Dendritic cell treated with granulocyte-macrophage colony-stimulating factor and Interleukin-4, amounts not matched to agents 40 ng/mL and 50 ng/mL, for 4 days (primary cell): ENCODE measurements at regions not wholly inside any gene's neighbourhood (a gene's known extent, or its start where the extent isn't known, plus 50 kb on each side); places are given as distances from the start of the nearest gene placed in this dataset.

ENCODE experiments used
- H3K27ac Mint-ChIP-seq: one replicate; pipeline ENCODE4 v1.8.0; 2022; ENCODE audit warnings: mild to moderate bottlenecking, mixed read lengths
- H3K27me3 Mint-ChIP-seq: one replicate; pipeline ENCODE4 v1.8.0; 2022; ENCODE audit warnings: mild to moderate bottlenecking, mixed read lengths
- H3K36me3 Mint-ChIP-seq: one replicate; pipeline ENCODE4 v1.8.0; 2022; ENCODE audit warnings: low read depth, mixed read lengths
- H3K4me1 Mint-ChIP-seq: one replicate; pipeline ENCODE4 v1.8.0; 2022; ENCODE audit warnings: low read depth, mixed read lengths
- H3K4me3 Mint-ChIP-seq: one replicate; pipeline ENCODE4 v1.8.0; 2022; ENCODE audit warnings: mild to moderate bottlenecking, moderate library complexity, mixed read lengths
- H3K9me3 Mint-ChIP-seq: one replicate; pipeline ENCODE4 v1.8.0; 2022; ENCODE audit warnings: mixed read lengths
- intact Hi-C: fragments of 100-400 bp; cut with micrococcal nuclease; formaldehyde crosslinking; loops from one replicate; pipeline ENCODE4 v1.15.0; 2022

DNA sequence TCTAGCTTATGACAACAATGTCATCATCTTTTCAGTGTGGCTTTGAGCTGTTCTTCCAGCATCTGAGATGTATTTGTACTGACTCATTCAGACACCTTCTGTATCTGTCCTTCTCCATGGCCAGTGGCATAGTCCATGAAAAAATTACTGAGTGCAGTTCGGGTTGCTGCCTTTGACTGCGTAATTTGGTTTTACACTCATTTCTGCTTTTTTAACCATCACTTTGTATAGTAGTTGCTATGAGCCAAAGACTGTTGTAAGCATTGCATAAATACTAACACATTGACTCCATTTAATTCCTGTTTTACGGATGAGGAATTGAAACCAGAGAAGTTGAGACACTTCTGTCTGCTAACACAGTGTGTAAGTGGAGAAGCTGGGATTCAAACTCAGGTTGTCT is 190.7 kb upstream of the MID1 start:
- Mint-ChIP-seq H3K36me3 (no peaks in the 10 kb centered on the region), H3K4me1 (peaks cover 10% of the 10 kb centered on the region), H3K4me3 (no peak overlapping the region), H3K27me3 (no peaks in the 10 kb centered on the region), H3K27ac (peak overlapping the region; percentile 43), H3K9me3 (no peaks in the 10 kb centered on the region)
- intact Hi-C loops = no loop called here

DNA sequence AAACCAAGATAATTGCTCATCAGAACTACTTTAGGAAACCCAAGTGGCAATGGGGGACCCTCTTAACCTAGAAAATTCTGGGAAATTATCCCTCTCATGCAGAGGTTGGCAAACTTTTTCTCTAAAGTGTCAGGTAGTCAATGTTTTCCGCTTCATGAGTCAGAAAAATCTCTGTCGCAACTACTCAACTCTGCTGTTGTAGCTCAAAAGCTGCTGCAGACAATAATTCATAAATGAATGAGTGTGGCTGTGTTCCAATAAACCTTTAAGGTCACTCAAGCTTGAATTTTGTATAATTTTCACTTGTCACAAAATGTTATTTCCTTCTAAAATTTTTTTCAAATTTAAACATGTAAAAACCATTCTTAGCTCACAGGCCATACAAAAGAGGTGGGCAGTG is 193.4 kb upstream of the MID1 start:
- H3K27ac Mint-ChIP-seq = no peak overlapping the region
- no peak overlapping the region for H3K4me3 Mint-ChIP-seq
- no peaks in the 10 kb centered on the region for H3K27me3 Mint-ChIP-seq
- H3K9me3 Mint-ChIP-seq = no peaks in the 10 kb centered on the region
- no peaks in the 10 kb centered on the region for H3K36me3 Mint-ChIP-seq
- H3K4me1 Mint-ChIP-seq = peaks cover 10% of the 10 kb centered on the region
- intact Hi-C loops = no loop called here

DNA sequence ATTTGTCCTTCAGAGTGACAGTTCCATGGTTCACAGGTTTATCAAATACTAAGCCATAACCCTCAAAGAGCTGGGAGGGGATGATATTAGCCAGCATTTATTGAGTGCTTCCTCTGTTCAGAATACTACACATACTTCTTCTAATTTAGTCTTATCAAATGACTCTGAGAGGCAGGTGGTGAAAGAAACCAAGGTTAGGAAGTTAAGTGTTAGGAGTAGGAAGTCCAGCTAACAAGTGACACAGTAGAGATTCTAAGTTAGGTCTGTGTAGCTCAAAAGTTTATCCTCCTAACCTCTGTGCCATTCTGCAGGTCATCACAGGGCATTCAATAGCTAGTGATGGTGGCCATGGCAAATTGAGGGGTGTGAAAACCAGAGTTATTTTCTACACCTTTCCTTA is 198.3 kb upstream of the MID1 start:
- Mint-ChIP-seq H3K9me3 (no peaks in the 10 kb centered on the region), H3K27ac (no peak overlapping the region), H3K27me3 (no peaks in the 10 kb centered on the region), H3K36me3 (no peaks in the 10 kb centered on the region), H3K4me3 (no peak overlapping the region), H3K4me1 (no peaks in the 10 kb centered on the region)
- intact Hi-C loops = no loop called here

DNA sequence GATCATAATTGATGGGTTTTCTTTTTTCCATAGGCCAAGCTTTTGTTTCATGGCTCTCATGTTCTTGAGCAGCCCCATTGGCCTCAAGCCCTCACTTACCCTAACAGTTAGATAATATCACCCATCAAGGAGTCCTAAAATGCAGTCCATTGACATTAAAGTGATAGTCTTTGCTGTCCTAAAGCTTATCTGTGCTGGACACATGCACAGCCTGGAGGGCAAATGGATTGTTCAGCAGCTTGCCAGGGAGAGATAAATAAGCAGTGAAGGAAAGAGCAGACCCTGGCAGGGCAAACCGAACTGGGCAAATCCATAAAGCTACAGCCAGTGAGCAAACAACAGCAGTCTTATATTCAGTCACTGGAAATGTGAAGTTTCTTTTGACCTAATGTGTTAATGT is 199.6 kb upstream of the MID1 start:
- Mint-ChIP-seq H3K27me3 (no peaks in the 10 kb centered on the region), H3K4me1 (no peaks in the 10 kb centered on the region), H3K9me3 (no peaks in the 10 kb centered on the region), H3K27ac (no peak overlapping the region), H3K4me3 (no peak overlapping the region), H3K36me3 (no peaks in the 10 kb centered on the region)
- intact Hi-C loops = no loop called here

DNA sequence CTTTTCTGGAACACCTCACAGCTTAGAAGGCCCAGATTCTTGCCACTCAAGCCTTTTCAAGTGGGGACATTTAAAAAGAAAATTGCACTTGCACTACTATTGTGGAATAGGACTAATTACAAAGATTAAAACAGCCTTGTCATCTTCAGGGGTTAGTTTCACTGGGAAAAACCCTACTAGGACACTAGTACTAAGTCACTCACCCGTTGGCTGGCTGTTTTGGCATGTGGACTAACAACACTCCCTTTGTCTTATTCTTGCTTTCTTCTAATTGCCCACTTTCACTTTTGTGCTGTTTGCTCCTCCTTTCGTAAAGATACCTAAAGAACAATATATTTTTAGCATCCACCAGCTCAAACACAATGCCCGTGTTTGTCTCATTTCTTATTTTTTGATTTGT is 200.9 kb upstream of the MID1 start:
- H3K27me3 Mint-ChIP-seq = no peaks in the 10 kb centered on the region
- no peak overlapping the region for H3K27ac Mint-ChIP-seq
- intact Hi-C loops = no loop called here
- H3K36me3 Mint-ChIP-seq = no peaks in the 10 kb centered on the region
- H3K4me1 Mint-ChIP-seq = no peaks in the 10 kb centered on the region
- H3K9me3 Mint-ChIP-seq = no peaks in the 10 kb centered on the region
- H3K4me3 Mint-ChIP-seq = no peak overlapping the region

DNA sequence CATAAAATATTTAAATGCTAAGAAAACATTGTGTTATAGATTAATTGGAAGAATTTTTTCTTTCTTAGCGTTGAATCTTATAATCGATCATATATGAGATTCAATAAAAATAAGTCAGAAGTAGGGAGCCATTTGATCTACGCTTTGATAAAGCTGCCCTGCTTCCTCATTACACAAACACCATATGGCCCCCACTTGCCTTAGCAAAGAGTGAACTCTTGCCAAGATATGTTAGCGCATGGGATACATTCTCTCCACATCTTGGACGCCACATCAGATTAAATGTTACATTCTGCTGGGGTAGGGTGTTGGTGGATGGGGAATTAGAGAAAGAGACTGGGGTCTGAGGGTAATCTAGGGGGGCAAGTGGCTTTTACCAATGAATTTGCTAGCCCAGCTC is 207.7 kb upstream of the MID1 start:
- H3K9me3 Mint-ChIP-seq = no peaks in the 10 kb centered on the region
- H3K4me3 Mint-ChIP-seq = no peak overlapping the region
- H3K4me1 Mint-ChIP-seq = no peaks in the 10 kb centered on the region
- H3K36me3 Mint-ChIP-seq = no peaks in the 10 kb centered on the region
- H3K27ac Mint-ChIP-seq = no peak overlapping the region
- H3K27me3 Mint-ChIP-seq = no peaks in the 10 kb centered on the region
- intact Hi-C loops = no loop called here

DNA sequence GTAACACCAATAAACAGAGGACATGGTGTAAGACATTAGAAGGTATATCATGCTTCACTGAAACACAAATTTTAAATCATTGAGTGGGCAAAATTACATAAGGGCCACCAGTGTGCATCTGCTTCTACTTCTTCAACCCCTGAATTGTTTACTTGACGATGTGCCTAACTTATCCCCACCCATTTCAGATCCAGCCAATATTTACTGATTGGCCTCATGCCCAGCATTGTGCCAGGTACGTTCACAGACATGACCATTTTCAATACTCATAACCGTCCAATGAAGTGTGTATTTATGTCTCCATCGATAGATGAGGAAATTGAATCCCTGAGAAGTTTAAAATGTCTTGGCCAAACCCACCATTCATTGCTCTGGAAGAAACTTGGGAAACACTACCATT is 208.3 kb upstream of the MID1 start:
- H3K36me3 Mint-ChIP-seq = no peaks in the 10 kb centered on the region
- no peaks in the 10 kb centered on the region for H3K9me3 Mint-ChIP-seq
- no peak overlapping the region for H3K4me3 Mint-ChIP-seq
- no peaks in the 10 kb centered on the region for H3K4me1 Mint-ChIP-seq
- intact Hi-C loops = no loop called here
- no peak overlapping the region for H3K27ac Mint-ChIP-seq
- no peaks in the 10 kb centered on the region for H3K27me3 Mint-ChIP-seq

DNA sequence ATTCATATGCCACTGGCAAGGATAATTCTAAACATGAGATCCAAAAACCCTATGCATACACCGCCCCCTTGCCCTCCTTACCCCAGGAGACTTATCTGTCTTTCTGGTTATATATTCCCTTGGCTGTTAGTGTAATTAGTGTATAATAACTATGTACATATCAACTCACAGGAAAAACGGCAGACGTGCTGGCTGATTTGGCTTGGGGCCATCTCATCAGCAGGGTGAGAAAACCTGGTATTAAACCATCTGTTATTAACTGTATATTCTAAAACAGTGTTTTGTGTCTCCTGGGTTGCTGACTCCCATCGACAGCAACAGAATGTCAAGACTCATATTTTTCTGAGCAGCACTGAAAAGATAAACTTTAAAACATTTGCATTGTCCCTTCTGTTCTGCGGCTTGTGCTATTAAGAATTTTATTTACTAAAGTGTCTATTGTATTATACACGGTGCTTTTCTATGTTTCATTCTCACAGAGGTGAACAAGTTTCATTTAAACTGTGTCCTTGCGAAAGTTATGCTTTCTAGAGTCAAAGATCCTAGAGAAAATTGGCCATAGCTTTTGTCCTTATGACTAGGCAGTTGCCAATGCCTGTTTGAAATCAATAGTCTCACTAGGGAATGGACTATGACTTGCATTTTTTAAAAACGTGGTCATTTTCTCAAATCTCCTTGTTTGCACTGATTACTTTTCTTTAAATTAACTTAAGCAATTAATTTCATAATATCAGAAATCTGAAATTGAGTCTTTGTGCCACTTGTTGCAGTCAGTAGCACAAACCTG is 211.5 kb upstream of the MID1 start:
- no peaks in the 10 kb centered on the region for H3K4me1 Mint-ChIP-seq
- intact Hi-C loops = no loop called here
- H3K27ac Mint-ChIP-seq = no peak overlapping the region
- H3K4me3 Mint-ChIP-seq = no peak overlapping the region
- H3K27me3 Mint-ChIP-seq = no peaks in the 10 kb centered on the region
- no peaks in the 10 kb centered on the region for H3K36me3 Mint-ChIP-seq
- H3K9me3 Mint-ChIP-seq = no peaks in the 10 kb centered on the region

DNA sequence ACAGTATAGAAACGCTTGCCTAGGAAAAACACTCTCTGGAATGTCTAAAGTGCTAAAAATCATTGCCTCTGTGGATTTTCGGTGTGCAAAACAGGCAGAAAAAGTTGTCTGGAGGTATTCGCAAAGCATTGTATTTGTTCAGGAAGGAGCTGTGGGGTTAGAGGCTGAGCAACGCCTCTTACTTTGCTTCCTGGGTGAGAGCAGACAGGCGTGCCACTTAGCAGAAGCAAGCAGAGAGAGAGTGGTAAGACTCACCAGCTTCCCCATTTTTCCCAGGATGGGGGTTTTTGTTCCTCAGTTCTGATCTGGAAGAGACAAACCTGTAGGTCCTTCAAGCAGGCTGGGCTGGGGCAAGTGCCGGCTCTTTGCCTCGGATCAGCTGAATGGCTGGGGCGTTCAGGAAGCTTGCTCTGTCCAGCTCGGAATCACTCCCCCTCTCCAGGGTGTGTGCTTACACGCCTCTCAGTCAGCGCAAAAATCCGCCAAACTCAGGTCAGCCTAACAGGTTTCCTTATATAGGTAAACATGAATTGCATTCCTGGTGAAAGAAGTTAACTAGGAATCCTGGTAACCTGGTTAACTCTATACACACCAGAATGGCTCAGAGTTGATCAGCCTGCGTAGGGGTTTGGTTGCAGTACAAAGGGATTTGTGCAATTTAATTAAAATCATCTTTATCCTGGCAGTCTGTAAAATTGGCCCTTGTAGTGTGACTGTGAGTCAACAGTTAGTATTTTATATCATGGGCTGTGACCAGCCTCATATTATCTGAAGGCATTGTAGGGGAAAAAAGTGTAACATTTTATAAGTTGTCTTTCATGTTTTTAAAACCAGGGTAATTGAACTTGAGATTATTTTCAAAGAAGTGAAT is 213.1 kb upstream of the MID1 start:
- Mint-ChIP-seq H3K4me3 (no peak overlapping the region), H3K9me3 (no peaks in the 10 kb centered on the region), H3K27me3 (no peaks in the 10 kb centered on the region), H3K36me3 (no peaks in the 10 kb centered on the region), H3K4me1 (no peaks in the 10 kb centered on the region), H3K27ac (no peak overlapping the region)
- intact Hi-C loops = no loop called here

DNA sequence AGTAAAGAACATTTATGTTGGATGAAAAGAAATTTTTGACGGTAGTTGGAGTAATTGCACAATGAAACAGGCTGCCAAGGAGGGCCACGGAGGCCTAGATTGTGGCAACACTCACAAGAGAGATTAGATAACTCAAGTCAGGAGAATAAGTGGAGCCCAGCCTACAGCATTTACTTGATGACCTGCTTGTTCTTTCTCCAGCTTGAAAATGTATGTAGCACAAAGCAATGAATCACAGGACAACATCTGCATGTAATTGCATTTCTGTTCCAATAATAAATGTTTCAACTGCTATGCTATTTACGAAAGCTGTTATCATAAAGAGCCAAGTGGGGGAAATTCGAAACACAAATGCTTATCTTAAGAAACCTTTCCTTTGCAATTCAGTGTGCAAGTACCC is 221.2 kb upstream of the MID1 start:
- H3K27me3 Mint-ChIP-seq = no peaks in the 10 kb centered on the region
- no peaks in the 10 kb centered on the region for H3K36me3 Mint-ChIP-seq
- H3K27ac Mint-ChIP-seq = no peak overlapping the region
- H3K4me1 Mint-ChIP-seq = no peaks in the 10 kb centered on the region
- H3K9me3 Mint-ChIP-seq = no peaks in the 10 kb centered on the region
- H3K4me3 Mint-ChIP-seq = no peak overlapping the region
- intact Hi-C loops = no loop called here

DNA sequence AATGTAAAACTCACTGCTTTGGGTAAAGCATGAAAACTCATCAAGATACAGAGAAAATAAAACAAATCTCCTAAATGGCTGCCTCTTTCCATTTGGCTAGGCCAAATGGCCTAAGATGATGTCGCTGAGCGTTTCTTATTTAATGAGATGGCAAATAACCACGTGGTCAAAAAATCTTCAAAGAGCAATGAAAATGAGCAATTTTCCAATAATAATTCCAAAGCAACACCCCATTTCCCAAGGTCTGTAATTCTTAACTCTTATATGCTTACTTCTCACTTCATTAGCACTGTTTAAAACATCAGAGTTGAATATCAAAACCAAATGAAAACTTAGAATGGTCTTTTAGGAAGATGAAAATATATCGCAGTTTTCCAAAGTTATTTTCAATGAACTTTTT is 222.3 kb upstream of the MID1 start:
- Mint-ChIP-seq H3K9me3 (no peaks in the 10 kb centered on the region), H3K27ac (no peak overlapping the region), H3K36me3 (no peaks in the 10 kb centered on the region), H3K4me1 (no peaks in the 10 kb centered on the region), H3K27me3 (no peaks in the 10 kb centered on the region), H3K4me3 (no peak overlapping the region)
- intact Hi-C loops = no loop called here

DNA sequence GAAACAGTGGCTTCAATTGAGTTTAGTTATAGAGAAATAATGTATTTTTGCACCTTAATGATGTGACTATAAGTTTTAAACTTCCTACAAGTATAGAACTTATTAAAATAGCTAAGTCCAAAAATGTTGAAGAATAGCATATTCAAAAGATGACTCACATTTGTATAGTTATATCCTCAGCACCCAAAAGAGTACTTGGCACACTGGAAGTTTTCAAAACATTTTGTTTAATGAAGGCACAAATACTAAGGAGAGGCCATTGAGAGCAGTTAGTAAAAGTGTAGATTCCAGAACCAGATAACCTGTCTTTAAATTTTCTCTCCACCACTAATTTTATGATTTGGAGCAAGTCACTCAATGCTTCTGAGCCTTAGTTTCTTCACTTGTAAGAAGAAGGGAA is 226.9 kb upstream of the MID1 start:
- H3K27me3 Mint-ChIP-seq = no peaks in the 10 kb centered on the region
- H3K4me1 Mint-ChIP-seq = no peaks in the 10 kb centered on the region
- H3K27ac Mint-ChIP-seq = no peak overlapping the region
- intact Hi-C loops = no loop called here
- no peak overlapping the region for H3K4me3 Mint-ChIP-seq
- H3K36me3 Mint-ChIP-seq = no peaks in the 10 kb centered on the region
- H3K9me3 Mint-ChIP-seq = no peaks in the 10 kb centered on the region

DNA sequence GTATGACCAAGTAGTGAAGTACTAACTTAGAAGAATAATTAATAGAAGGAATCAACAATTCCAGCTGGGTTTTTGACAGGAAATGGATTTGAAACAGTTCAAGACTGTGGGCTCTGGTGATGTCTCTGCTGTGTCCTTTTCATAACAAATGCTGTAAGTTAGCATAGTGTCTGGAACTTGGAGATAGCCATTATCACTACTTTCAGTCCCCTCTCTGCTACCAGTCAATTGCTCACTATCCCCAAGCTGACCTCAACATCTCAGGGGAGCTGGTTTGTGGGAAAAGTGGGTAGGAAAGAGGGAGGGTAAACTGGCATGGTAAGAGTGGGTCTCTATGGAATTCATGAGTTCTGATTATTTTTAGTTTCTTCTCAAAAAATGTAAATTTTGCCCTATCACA is 231.4 kb upstream of the MID1 start:
- Mint-ChIP-seq H3K4me3 (no peak overlapping the region), H3K27ac (no peak overlapping the region)

DNA sequence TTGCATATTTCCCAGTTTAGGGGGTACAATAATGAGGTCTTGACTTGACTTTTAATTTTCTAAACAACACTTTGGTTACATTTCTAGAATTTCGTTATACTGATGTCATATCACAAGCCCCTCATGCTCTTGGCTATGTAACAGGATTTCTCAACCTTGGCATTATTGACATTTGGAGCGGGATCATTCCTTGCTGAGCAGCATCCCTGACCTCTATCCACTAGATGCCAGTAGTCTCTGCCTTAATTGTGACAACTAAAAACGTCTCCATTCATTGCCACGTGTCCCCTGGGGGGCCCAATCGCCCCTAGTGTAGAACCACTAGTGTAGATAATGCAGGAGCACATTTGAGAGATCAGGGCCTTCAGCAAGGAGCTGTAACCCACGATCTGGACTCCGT is 234.2 kb upstream of the MID1 start:
- Mint-ChIP-seq H3K9me3 (no peaks in the 10 kb centered on the region), H3K27me3 (no peaks in the 10 kb centered on the region), H3K4me1 (no peaks in the 10 kb centered on the region), H3K27ac (no peak overlapping the region), H3K36me3 (no peaks in the 10 kb centered on the region), H3K4me3 (no peak overlapping the region)
- intact Hi-C loops = no loop called here

More for the DNA sequence above, 231.4 kb upstream of the MID1 start:
- H3K4me1 Mint-ChIP-seq = no peaks in the 10 kb centered on the region
- intact Hi-C loops = no loop called here
- H3K36me3 Mint-ChIP-seq = no peaks in the 10 kb centered on the region
- no peaks in the 10 kb centered on the region for H3K27me3 Mint-ChIP-seq
- no peaks in the 10 kb centered on the region for H3K9me3 Mint-ChIP-seq
